Testis (tissue), 2 donors: ENCODE measurements at regions not wholly inside any gene's neighbourhood (a gene's known extent, or its start where the extent isn't known, plus 50 kb on each side); places are given as distances from the start of the nearest gene placed in this dataset.

ENCODE experiments used
- DNase-seq: peaks from one replicate; pipeline ENCODE4 v3.0.0-alpha.2; 2019
- H3K27ac ChIP-seq, 2 donors: fragments of 200-600 bp; sonication (generic); one replicate each; pipeline ENCODE4 v1.5.1; 2019
- H3K27me3 ChIP-seq: fragments of 200-600 bp; sonication (generic); one replicate; pipeline ENCODE4 v1.5.1; 2019
- H3K36me3 ChIP-seq: fragments of 200-600 bp; sonication (generic); one replicate; pipeline ENCODE4 v1.5.1; 2017; ENCODE audit warnings: low read depth; ENCODE audit errors: missing control alignments
- H3K4me1 ChIP-seq: fragments of 200-600 bp; sonication (generic); one replicate; pipeline ENCODE4 v1.5.1; 2019
- H3K4me3 ChIP-seq, 2 donors: fragments of 200-600 bp; sonication (generic); one replicate each; pipeline ENCODE4 v1.5.1; 2017 to 2019
- H3K9me3 ChIP-seq: fragments of 200-600 bp; sonication (generic); one replicate; pipeline ENCODE4 v1.5.1; 2017
- POLR2A ChIP-seq: fragments of 450-650 bp; IDR thresholded peaks from one replicate; pipeline ENCODE4 v1.6.1; 2017; ENCODE audit warnings: antibody characterized with exemption, mild to moderate bottlenecking, moderate library complexity
- whole genome bisulfite sequencing, 2 donors: methylation state at CpG; one replicate each; pipeline ENCODE4 v1.1.5; 2018; 5-methylcytosine and 5-hydroxymethylcytosine counted together
- intact Hi-C: fragments of 100-400 bp; cut with DNase I; formaldehyde crosslinking; loops from one replicate; pipeline ENCODE4 v1.15.1; 2023; ENCODE audit warnings: low total_unique reads
- TF ChIP-seq, protein P1 (sequence below), 3 experiments: fragments of 450-650 bp in 2 of 3; fragments of 200-600 bp in 1 of 3; sonication (generic) in 1 of 3; IDR thresholded peaks; one replicate each; pipeline ENCODE4 v1.5.1; 2016 to 2019; ENCODE audit warnings: antibody characterized with exemption in 3 of 3, mild to moderate bottlenecking in 2 of 3, moderate library complexity in 1 of 3

GRCh38 chr3:110248666-110249065 lies 823.0 kb upstream of the NECTIN3 start:
- Histone ChIP-seq H3K27ac (no peak overlapping the region), H3K9me3 (no peaks in the 10 kb centered on the region), H3K4me1 (no peaks in the 10 kb centered on the region), H3K36me3 (no peaks in the 10 kb centered on the region), H3K4me3 (no peak overlapping the region), H3K27me3 (no peaks in the 10 kb centered on the region)
- DNase-seq = no peak
- no peak for TF ChIP-seq POLR2A
- TF ChIP-seq, protein P1, sequence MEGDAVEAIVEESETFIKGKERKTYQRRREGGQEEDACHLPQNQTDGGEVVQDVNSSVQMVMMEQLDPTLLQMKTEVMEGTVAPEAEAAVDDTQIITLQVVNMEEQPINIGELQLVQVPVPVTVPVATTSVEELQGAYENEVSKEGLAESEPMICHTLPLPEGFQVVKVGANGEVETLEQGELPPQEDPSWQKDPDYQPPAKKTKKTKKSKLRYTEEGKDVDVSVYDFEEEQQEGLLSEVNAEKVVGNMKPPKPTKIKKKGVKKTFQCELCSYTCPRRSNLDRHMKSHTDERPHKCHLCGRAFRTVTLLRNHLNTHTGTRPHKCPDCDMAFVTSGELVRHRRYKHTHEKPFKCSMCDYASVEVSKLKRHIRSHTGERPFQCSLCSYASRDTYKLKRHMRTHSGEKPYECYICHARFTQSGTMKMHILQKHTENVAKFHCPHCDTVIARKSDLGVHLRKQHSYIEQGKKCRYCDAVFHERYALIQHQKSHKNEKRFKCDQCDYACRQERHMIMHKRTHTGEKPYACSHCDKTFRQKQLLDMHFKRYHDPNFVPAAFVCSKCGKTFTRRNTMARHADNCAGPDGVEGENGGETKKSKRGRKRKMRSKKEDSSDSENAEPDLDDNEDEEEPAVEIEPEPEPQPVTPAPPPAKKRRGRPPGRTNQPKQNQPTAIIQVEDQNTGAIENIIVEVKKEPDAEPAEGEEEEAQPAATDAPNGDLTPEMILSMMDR (IDR thresholded peaks at IDR 0.05) = no peak
- 60 to 62% methylated on average over 1 of the region's 1 CpG for WGBS, 2 donors
- intact Hi-C loops = no loop called here

- Histone ChIP-seq H3K4me3 (no peak overlapping the region), H3K9me3 (no peaks in the 10 kb centered on the region), H3K27ac (no peak overlapping the region), H3K27me3 (no peaks in the 10 kb centered on the region), H3K4me1 (no peaks in the 10 kb centered on the region), H3K36me3 (no peaks in the 10 kb centered on the region)
- no peak for DNase-seq
- 87% methylated on average over 2 of the region's 2 CpGs for WGBS, 2 donors
- no peak for TF ChIP-seq POLR2A
- TF ChIP-seq, protein P1 (IDR thresholded peaks at IDR 0.05) = no peak
- intact Hi-C loops = no loop called here
Measured at GRCh38 chr3:110253794-110254193, 817.8 kb upstream of the NECTIN3 start.

DNA sequence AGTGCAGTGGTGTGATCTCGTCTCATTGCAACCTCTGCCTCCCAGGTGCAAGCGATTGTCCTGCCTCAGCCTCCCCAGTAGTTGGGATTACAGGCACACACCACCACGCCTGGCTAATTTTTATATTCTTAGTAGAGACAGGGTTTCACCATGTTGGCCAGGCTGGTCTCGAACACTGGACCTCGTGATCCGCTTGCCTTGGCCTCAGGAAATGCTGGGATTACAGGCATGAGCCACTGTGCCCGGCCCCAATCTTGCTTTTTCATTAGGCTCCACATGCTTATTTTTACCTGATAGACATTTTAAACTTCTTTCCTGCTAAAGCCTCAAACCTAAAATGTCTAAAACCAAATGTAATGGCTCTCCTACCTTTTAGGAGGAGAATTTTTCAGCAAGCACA lies 817.0 kb upstream of the NECTIN3 start:
- TF ChIP-seq POLR2A = no peak
- TF ChIP-seq, protein P1 (IDR thresholded peaks at IDR 0.05) = no peak

GRCh38 chr3:110261141-110261540 lies 810.5 kb upstream of the NECTIN3 start:
- Histone ChIP-seq H3K4me3 (no peak overlapping the region), H3K27ac (no peak overlapping the region), H3K9me3 (no peaks in the 10 kb centered on the region), H3K36me3 (no peaks in the 10 kb centered on the region), H3K27me3 (no peaks in the 10 kb centered on the region), H3K4me1 (no peaks in the 10 kb centered on the region)
- no peak for TF ChIP-seq POLR2A
- TF ChIP-seq, protein P1 (IDR thresholded peaks at IDR 0.05) = no peak
- intact Hi-C loops = no loop called here
- DNase-seq = no peak
- 58 to 60% methylated on average over 1 of the region's 1 CpG for WGBS, 2 donors

More for the DNA sequence above, 817.0 kb upstream of the NECTIN3 start:
- no peak overlapping the region for H3K27ac ChIP-seq
- no peak for DNase-seq
- no peaks in the 10 kb centered on the region for H3K27me3 ChIP-seq
- no peak overlapping the region for H3K4me3 ChIP-seq
- WGBS, 2 donors = 95 to 96% methylated on average over 7 of the region's 7 CpGs
- H3K4me1 ChIP-seq = no peaks in the 10 kb centered on the region
- intact Hi-C loops = no loop called here
- H3K9me3 ChIP-seq = no peaks in the 10 kb centered on the region
- no peaks in the 10 kb centered on the region for H3K36me3 ChIP-seq

GRCh38 chr3:110262896-110263295 lies 808.7 kb upstream of the NECTIN3 start:
- Histone ChIP-seq H3K27ac (no peak overlapping the region), H3K4me1 (no peaks in the 10 kb centered on the region), H3K36me3 (no peaks in the 10 kb centered on the region), H3K4me3 (no peak overlapping the region), H3K9me3 (no peaks in the 10 kb centered on the region), H3K27me3 (no peaks in the 10 kb centered on the region)
- TF ChIP-seq, protein P1 (IDR thresholded peaks at IDR 0.05) = no peak
- no peak for TF ChIP-seq POLR2A
- intact Hi-C loops = no loop called here
- WGBS, 2 donors = 39% methylated on average over 4 of the region's 4 CpGs
- no peak for DNase-seq
